Mesodermal cell (in vitro differentiated cells): ENCODE measurements at regions not wholly inside any gene's neighbourhood (a gene's known extent, or its start where the extent isn't known, plus 50 kb on each side); places are given as distances from the start of the nearest gene placed in this dataset.

Source experiments
- H3K27ac ChIP-seq: 2 replicates; pipeline ENCODE4 v1.7.0; 2013; ENCODE audit warnings: mild to moderate bottlenecking, low read depth, low read length, moderate library complexity; ENCODE audit not compliant: severe bottlenecking
- H3K36me3 ChIP-seq: 2 replicates; pipeline ENCODE4 v1.7.1; 2013; ENCODE audit warnings: mild to moderate bottlenecking, low read length, moderate library complexity; ENCODE audit not compliant: control insufficient read depth, insufficient read depth
- H3K4me1 ChIP-seq: one replicate; pipeline ENCODE4 v1.7.1; 2013; ENCODE audit warnings: mild to moderate bottlenecking, low read length; ENCODE audit not compliant: insufficient read depth, control insufficient read depth, poor library complexity, severe bottlenecking
- H3K4me3 ChIP-seq: 2 replicates; pipeline ENCODE4 v1.7.0; 2013; ENCODE audit warnings: low read length, control low read depth, mild to moderate bottlenecking; ENCODE audit not compliant: insufficient read depth, poor library complexity, severe bottlenecking; ENCODE audit errors: extremely low read depth
- H3K9me3 ChIP-seq: 2 replicates; pipeline ENCODE4 v1.7.1; 2013; ENCODE audit warnings: mild to moderate bottlenecking, low read length, moderate library complexity; ENCODE audit not compliant: control insufficient read depth
- WGBS, 2 experiments: methylation state at CpG; one replicate each; pipeline ENCODE4 v1.1.5; 2013; ENCODE audit warnings: missing lambda C conversion rate in 2 of 2; ENCODE audit not compliant: insufficient coverage in 2 of 2; 5-methylcytosine and 5-hydroxymethylcytosine counted together

DNA sequence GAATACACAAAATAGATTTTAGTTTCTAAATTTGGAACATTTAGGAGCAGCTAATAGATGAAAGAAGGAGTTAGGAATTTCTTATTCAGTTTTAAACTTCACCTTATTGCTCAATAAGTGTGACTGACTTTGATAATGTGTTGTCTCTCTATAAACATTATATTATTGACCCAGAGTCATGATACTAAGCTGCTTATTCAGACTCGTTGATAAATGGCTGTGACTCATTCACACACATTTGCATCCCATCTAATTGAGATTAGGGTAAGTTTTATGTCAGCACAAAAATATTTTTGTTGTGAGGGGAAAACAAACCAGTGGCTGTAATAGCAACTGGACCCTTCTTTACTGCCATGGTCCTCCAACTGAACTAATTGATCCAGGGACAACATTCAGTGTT is 137.6 kb downstream of the GOLIM4 start:
- Histone ChIP-seq H3K36me3 (no peaks in the 10 kb centered on the region), H3K27ac (no peak overlapping the region), H3K9me3 (no peaks in the 10 kb centered on the region), H3K4me1 (no peaks in the 10 kb centered on the region), H3K4me3 (no peak overlapping the region)
- WGBS, 2 experiments: no CpG with 5 or more reads among the region's 1 CpG

- no peaks in the 10 kb centered on the region for H3K4me1 ChIP-seq
- 40% methylated on average over 1 to 2 of the region's 4 CpGs for WGBS, 2 experiments
- no peak overlapping the region for H3K27ac ChIP-seq
- no peaks in the 10 kb centered on the region for H3K9me3 ChIP-seq
- no peak overlapping the region for H3K4me3 ChIP-seq
- H3K36me3 ChIP-seq: no peaks in the 10 kb centered on the region
Observed at GRCh38 chr3:167952969-167953368, 142.8 kb downstream of the GOLIM4 start.

- Histone ChIP-seq H3K9me3 (no peaks in the 10 kb centered on the region), H3K27ac (no peak overlapping the region), H3K36me3 (no peaks in the 10 kb centered on the region), H3K4me1 (no peaks in the 10 kb centered on the region), H3K4me3 (no peak overlapping the region)
- 75 to 86% methylated on average over 1 of the region's 5 CpGs for WGBS, 2 experiments
Observed at GRCh38 chr3:167950212-167950611, 145.5 kb downstream of the GOLIM4 start.

- H3K27ac ChIP-seq: peak overlapping the region; percentile 51
- 72 to 80% methylated on average over 2 to 6 of the region's 7 CpGs for WGBS, 2 experiments
- no peaks in the 10 kb centered on the region for H3K36me3 ChIP-seq
- no peak overlapping the region for H3K4me3 ChIP-seq
- no peaks in the 10 kb centered on the region for H3K9me3 ChIP-seq
- peaks cover 12% of the 10 kb centered on the region for H3K4me1 ChIP-seq
Observed at GRCh38 chr3:167941234-167941995, 154.3 kb downstream of the GOLIM4 start.

DNA sequence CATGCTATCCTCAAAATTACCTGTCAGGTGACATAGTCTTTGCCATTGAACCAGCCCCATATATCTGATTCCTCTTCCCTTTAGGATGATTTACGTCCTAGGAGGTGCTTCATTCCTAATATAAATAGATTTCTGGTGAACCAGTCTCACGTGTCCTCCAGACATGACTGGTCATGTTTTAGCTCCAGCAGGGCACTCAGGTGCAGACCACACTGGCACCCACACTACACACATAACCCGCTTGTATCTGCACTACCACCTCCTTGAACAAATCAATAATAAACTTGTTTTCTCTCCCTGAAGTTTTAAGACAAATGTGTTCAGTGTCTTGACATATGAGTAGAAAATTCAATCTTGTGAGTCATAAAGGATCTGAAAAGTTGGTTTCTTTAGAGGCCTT is 155.5 kb downstream of the GOLIM4 start:
- no peaks in the 10 kb centered on the region for H3K9me3 ChIP-seq
- peaks cover 12% of the 10 kb centered on the region for H3K4me1 ChIP-seq
- no peak overlapping the region for H3K4me3 ChIP-seq
- no peak overlapping the region for H3K27ac ChIP-seq
- 86% methylated on average over 1 of the region's 3 CpGs; no CpG with 5 or more reads in 1 of the 2 experiments for WGBS, 2 experiments
- no peaks in the 10 kb centered on the region for H3K36me3 ChIP-seq

GRCh38 chr3:167938516-167938915 is 157.2 kb downstream of the GOLIM4 start:
- Histone ChIP-seq H3K4me3 (no peak overlapping the region), H3K36me3 (no peaks in the 10 kb centered on the region), H3K27ac (no peak overlapping the region), H3K9me3 (no peaks in the 10 kb centered on the region), H3K4me1 (peaks cover 12% of the 10 kb centered on the region)

DNA sequence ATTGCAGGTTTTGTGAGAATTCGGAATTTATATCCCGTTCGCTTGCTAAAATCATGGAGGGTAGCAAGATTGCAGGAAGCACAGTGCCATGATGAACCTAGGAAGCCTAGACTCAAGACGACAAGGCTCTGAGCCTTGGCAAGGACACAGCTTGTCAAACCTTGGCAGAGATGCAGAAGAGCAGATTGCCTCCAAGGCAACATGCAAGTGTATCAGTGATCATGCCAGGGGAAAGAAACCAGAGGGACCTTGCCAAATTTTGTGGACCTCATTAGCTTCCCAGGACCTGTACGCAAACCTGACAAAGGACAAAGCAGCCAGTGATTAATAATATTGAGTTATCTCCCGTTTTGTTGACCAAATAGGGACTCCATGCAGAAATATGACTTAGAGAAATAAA is 159.7 kb downstream of the GOLIM4 start:
- Histone ChIP-seq H3K4me3 (no peak overlapping the region), H3K4me1 (peaks cover 4% of the 10 kb centered on the region), H3K9me3 (no peaks in the 10 kb centered on the region), H3K27ac (no peak overlapping the region), H3K36me3 (no peaks in the 10 kb centered on the region)
- WGBS, 2 experiments: 96 to 99% methylated on average over 3 to 5 of the region's 6 CpGs

GRCh38 chr3:167930453-167930852 is 165.3 kb downstream of the GOLIM4 start:
- 80% methylated on average over 1 of the region's 1 CpG; no CpG with 5 or more reads in 1 of the 2 experiments for WGBS, 2 experiments

GRCh38 chr3:167929968-167930367 is 165.8 kb downstream of the GOLIM4 start:
- Histone ChIP-seq H3K36me3 (no peaks in the 10 kb centered on the region), H3K4me3 (no peak overlapping the region), H3K4me1 (no peaks in the 10 kb centered on the region), H3K9me3 (no peaks in the 10 kb centered on the region), H3K27ac (no peak overlapping the region)
- 72 to 88% methylated on average over 2 to 3 of the region's 3 CpGs for WGBS, 2 experiments

More at GRCh38 chr3:167930453-167930852, 165.3 kb downstream of the GOLIM4 start:
- Histone ChIP-seq H3K36me3 (no peaks in the 10 kb centered on the region), H3K9me3 (no peaks in the 10 kb centered on the region), H3K4me3 (no peak overlapping the region), H3K27ac (no peak overlapping the region), H3K4me1 (no peaks in the 10 kb centered on the region)

GRCh38 chr3:167928381-167928780 is 167.3 kb downstream of the GOLIM4 start:
- Histone ChIP-seq H3K27ac (no peak overlapping the region), H3K9me3 (no peaks in the 10 kb centered on the region), H3K4me1 (no peaks in the 10 kb centered on the region), H3K4me3 (no peak overlapping the region), H3K36me3 (no peaks in the 10 kb centered on the region)
- 79 to 92% methylated on average over 2 to 3 of the region's 4 CpGs for WGBS, 2 experiments

DNA sequence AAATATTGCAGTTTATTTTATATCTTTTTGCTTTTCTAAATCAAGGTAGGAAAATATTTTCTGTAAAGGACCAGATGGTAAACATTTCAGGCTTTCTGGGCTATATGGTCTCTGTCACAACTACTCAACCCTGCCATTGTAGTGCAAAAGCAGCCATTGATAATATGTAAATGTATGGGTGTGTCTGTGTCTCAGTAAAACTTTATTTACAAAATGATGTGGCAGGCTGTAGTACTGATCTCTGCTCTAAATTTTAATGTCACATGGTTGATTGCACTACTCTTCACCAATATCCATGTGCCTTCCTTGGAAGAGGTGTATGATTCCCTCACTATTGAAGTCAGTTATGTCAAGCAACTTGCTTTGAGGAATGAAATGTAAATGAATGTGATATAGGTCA is 175.0 kb downstream of the GOLIM4 start:
- H3K4me1 ChIP-seq: no peaks in the 10 kb centered on the region
- no peak overlapping the region for H3K4me3 ChIP-seq
- H3K36me3 ChIP-seq: no peaks in the 10 kb centered on the region
- no peak overlapping the region for H3K27ac ChIP-seq
- no peaks in the 10 kb centered on the region for H3K9me3 ChIP-seq
